ENCODE measurements at regions not wholly inside any gene's neighbourhood (a gene's known extent, or its start where the extent isn't known, plus 50 kb on each side); places are given as distances from the start of the nearest gene placed in this dataset.

DNA sequence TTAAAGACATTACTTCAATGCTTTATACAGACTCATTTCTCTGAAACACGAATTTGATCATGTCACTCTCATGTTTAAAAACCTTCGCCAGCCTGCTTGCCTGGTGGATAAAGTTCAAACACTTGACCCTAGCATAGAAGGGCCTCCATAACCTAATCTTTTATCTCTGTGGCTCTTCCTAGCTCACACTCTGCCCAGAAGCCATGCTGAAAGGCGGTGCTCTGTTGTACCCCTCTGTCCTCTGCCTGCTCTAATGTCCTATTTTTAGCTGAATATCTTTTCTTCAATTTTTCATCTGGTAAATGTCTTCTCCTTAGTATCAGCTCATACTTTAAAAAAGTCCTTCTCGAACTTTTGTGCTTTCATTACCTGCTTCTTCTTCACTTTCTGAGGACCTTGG is 302.6 kb upstream of the BOD1L1 start:
- DNase-seq (ENCODE audit: low read depth in 2 of 2), result no peak
- no peak overlapping the region for H3K4me3 ChIP-seq (replicated peaks in 1 of 2; ENCODE audit: low read depth in 2 of 2, low read length in 2 of 2)
- TF ChIP-seq, protein P1, sequence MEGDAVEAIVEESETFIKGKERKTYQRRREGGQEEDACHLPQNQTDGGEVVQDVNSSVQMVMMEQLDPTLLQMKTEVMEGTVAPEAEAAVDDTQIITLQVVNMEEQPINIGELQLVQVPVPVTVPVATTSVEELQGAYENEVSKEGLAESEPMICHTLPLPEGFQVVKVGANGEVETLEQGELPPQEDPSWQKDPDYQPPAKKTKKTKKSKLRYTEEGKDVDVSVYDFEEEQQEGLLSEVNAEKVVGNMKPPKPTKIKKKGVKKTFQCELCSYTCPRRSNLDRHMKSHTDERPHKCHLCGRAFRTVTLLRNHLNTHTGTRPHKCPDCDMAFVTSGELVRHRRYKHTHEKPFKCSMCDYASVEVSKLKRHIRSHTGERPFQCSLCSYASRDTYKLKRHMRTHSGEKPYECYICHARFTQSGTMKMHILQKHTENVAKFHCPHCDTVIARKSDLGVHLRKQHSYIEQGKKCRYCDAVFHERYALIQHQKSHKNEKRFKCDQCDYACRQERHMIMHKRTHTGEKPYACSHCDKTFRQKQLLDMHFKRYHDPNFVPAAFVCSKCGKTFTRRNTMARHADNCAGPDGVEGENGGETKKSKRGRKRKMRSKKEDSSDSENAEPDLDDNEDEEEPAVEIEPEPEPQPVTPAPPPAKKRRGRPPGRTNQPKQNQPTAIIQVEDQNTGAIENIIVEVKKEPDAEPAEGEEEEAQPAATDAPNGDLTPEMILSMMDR (IDR thresholded peaks at IDR 0.05; ENCODE audit: low read depth, low read length), result no peak

GRCh38 chr4:13933191-13933590 is 305.7 kb upstream of the BOD1L1 start:
- TF ChIP-seq, protein P1 (IDR thresholded peaks at IDR 0.05; ENCODE audit: low read depth, low read length), result peak; percentile 22
- DNase-seq (ENCODE audit: low read depth in 2 of 2), result peak; percentile 42 to 57

DNA sequence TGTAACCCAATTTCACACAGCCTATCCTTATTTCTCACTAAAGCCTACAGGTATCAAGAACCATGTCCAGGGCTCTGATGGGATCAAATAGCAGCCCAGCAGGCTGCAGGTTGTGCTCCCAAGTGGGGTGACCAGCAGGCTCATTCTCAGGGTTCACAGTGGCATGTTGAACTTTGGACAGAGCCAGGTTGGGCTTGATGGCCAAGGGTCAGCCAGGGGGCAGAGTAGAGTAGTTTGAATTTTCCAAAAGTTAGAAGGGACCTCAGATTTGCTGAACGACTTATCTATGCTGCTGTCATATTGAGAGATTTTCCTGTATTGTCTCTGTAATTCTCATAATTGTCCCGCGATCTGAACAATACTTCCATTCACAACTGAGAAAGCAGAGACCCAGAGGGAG is 310.8 kb upstream of the BOD1L1 start:
- H3K4me3 ChIP-seq (replicated peaks in 1 of 2; ENCODE audit: low read depth in 2 of 2, low read length in 2 of 2), result no peak overlapping the region
- TF ChIP-seq, protein P1 (IDR thresholded peaks at IDR 0.05; ENCODE audit: low read depth, low read length), result no peak
- DNase-seq (ENCODE audit: low read depth in 2 of 2), result no peak

More at GRCh38 chr4:13933191-13933590, 305.7 kb upstream of the BOD1L1 start:
- H3K4me3 ChIP-seq (replicated peaks in 1 of 2; ENCODE audit: low read depth in 2 of 2, low read length in 2 of 2), result no peak overlapping the region

- no peak for DNase-seq (ENCODE audit: low read depth in 2 of 2)
- TF ChIP-seq, protein P1 (IDR thresholded peaks at IDR 0.05; ENCODE audit: low read depth, low read length), result no peak
- H3K4me3 ChIP-seq (replicated peaks in 1 of 2; ENCODE audit: low read depth in 2 of 2, low read length in 2 of 2), result no peak overlapping the region
Measured at GRCh38 chr4:13940921-13941320, 313.4 kb upstream of the BOD1L1 start.

- TF ChIP-seq, protein P1 (IDR thresholded peaks at IDR 0.05; ENCODE audit: low read depth, low read length), result no peak
- H3K4me3 ChIP-seq (replicated peaks in 1 of 2; ENCODE audit: low read depth in 2 of 2, low read length in 2 of 2), result no peak overlapping the region
- DNase-seq (ENCODE audit: low read depth in 2 of 2), result no peak
Measured at GRCh38 chr4:13942977-13943376, 315.5 kb upstream of the BOD1L1 start.

- no peak for DNase-seq (ENCODE audit: low read depth in 2 of 2)
- TF ChIP-seq, protein P1 (IDR thresholded peaks at IDR 0.05; ENCODE audit: low read depth, low read length), result no peak
- no peak overlapping the region for H3K4me3 ChIP-seq (replicated peaks in 1 of 2; ENCODE audit: low read depth in 2 of 2, low read length in 2 of 2)
Measured at GRCh38 chr4:13944095-13944511, 316.6 kb upstream of the BOD1L1 start.

DNA sequence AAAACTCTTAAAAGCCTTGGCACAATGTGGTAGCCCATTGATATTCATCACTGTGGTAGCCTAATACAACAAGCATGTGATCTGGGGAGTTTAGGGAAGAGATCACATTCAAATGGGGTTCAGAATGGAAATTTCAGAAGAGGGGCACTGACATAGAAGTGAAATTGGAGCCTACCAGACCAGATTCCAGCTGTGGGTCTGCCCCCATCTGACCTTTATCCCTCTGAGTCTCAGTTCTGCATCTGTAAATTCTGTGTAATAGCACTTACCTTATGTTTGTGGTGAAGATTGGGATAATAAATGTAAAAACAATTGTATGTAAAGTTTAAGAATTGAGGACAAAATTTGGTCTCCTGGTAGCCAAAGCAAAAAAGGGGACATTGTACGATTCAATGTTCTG is 320.4 kb upstream of the BOD1L1 start:
- no peak for DNase-seq (ENCODE audit: low read depth in 2 of 2)
- H3K4me3 ChIP-seq (replicated peaks in 1 of 2; ENCODE audit: low read depth in 2 of 2, low read length in 2 of 2), result no peak overlapping the region
- TF ChIP-seq, protein P1 (IDR thresholded peaks at IDR 0.05; ENCODE audit: low read depth, low read length), result no peak

Measured in cardiac fibroblast (primary cell).